NB4 (cell line): ENCODE measurements at regions not wholly inside any gene's neighbourhood (a gene's known extent, or its start where the extent isn't known, plus 50 kb on each side); places are given as distances from the start of the nearest gene placed in this dataset.

ENCODE experiments used
- MYC ChIP-seq: IDR thresholded peaks from 2 replicates; pipeline ENCODE4 v1.6.1; 2011; ENCODE audit warnings: low read depth, low read length
- POLR2A ChIP-seq: IDR thresholded peaks from 2 replicates; pipeline ENCODE4 v1.6.1; 2011; ENCODE audit warnings: mild to moderate bottlenecking; ENCODE audit not compliant: insufficient read length; ENCODE audit errors: extremely low read depth
- TF ChIP-seq, protein P1 (sequence below): IDR thresholded peaks from one replicate; pipeline ENCODE4 v1.5.1; 2012; ENCODE audit warnings: low read depth, low read length
- TF ChIP-seq, protein P2 (sequence below): IDR thresholded peaks from 2 replicates; pipeline ENCODE4 v1.6.1; 2011; ENCODE audit warnings: low read depth, low read length

DNA sequence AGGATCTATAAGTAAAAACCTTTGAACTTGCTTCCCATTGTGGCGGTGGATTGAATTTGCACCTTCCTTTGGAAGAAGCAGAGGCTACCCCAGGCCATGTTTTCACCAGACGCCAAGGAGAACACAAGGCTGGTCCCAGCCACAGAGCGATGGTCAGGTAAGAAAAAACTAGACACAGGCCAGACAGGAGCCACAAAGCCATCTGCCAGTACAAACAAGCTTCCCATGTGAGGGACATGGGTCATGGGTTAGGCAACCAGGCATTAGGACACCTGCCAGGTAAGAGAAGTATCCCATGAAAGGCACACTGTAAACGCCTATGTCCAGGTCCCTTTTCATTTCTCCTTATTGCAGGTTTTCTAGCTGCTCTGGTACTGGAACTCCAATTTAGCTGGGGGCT, 190.2 kb downstream of the KLF13 start:
- no peak for TF ChIP-seq POLR2A
- TF ChIP-seq, protein P1, sequence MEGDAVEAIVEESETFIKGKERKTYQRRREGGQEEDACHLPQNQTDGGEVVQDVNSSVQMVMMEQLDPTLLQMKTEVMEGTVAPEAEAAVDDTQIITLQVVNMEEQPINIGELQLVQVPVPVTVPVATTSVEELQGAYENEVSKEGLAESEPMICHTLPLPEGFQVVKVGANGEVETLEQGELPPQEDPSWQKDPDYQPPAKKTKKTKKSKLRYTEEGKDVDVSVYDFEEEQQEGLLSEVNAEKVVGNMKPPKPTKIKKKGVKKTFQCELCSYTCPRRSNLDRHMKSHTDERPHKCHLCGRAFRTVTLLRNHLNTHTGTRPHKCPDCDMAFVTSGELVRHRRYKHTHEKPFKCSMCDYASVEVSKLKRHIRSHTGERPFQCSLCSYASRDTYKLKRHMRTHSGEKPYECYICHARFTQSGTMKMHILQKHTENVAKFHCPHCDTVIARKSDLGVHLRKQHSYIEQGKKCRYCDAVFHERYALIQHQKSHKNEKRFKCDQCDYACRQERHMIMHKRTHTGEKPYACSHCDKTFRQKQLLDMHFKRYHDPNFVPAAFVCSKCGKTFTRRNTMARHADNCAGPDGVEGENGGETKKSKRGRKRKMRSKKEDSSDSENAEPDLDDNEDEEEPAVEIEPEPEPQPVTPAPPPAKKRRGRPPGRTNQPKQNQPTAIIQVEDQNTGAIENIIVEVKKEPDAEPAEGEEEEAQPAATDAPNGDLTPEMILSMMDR = no peak
- TF ChIP-seq, protein P2, sequence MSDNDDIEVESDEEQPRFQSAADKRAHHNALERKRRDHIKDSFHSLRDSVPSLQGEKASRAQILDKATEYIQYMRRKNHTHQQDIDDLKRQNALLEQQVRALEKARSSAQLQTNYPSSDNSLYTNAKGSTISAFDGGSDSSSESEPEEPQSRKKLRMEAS = no peak
- TF ChIP-seq MYC = no peak
